ENCODE measurements at regions not wholly inside any gene's neighbourhood (a gene's known extent, or its start where the extent isn't known, plus 50 kb on each side); places are given as distances from the start of the nearest gene placed in this dataset.

DNA sequence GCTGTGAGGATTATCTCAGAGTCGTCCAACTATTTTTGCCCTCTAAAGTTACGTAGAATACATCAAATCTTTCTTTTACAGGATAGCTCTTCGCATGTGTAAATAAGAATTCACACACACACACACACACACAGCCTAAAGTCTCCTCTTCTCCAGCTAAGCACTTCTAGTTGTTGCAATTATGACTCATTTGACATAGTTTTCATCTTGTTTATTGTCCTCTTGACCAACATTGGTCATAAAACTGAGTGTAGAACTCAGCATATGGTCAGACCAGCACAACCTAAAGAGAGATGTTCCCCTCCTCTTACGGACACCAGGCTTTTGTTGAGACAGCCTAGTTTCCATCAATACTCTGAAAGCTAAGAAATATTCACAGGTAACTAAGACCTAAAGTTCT, 234.2 kb downstream of the BLID start:
- TF ChIP-seq EZH2 (IDR thresholded peaks at IDR 0.05; ENCODE audit: insufficient read depth, low read length) = no peak
- TF ChIP-seq, protein P1, sequence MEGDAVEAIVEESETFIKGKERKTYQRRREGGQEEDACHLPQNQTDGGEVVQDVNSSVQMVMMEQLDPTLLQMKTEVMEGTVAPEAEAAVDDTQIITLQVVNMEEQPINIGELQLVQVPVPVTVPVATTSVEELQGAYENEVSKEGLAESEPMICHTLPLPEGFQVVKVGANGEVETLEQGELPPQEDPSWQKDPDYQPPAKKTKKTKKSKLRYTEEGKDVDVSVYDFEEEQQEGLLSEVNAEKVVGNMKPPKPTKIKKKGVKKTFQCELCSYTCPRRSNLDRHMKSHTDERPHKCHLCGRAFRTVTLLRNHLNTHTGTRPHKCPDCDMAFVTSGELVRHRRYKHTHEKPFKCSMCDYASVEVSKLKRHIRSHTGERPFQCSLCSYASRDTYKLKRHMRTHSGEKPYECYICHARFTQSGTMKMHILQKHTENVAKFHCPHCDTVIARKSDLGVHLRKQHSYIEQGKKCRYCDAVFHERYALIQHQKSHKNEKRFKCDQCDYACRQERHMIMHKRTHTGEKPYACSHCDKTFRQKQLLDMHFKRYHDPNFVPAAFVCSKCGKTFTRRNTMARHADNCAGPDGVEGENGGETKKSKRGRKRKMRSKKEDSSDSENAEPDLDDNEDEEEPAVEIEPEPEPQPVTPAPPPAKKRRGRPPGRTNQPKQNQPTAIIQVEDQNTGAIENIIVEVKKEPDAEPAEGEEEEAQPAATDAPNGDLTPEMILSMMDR (IDR thresholded peaks at IDR 0.05; ENCODE audit: insufficient read depth, low read depth, low read length) = no peak
- no peaks in the 10 kb centered on the region for H3K9me3 Mint-ChIP-seq (ENCODE audit: unreplicated experiment)
- H3K4me3 Mint-ChIP-seq (ENCODE audit: unreplicated experiment) = no peak overlapping the region
- no peaks in the 10 kb centered on the region for H4K20me1 ChIP-seq (ENCODE audit: insufficient read depth, low read length)
- no peak overlapping the region for H3K4me3 ChIP-seq (ENCODE audit: insufficient read depth, low read depth, low read length)
- H2AFZ ChIP-seq (ENCODE audit: low read depth, low read length) = no peak overlapping the region
- no peaks in the 10 kb centered on the region for H3K4me1 ChIP-seq (ENCODE audit: insufficient read depth, low read length)
- no peak overlapping the region for H3K9ac ChIP-seq (ENCODE audit: low read length)
- H3K36me3 ChIP-seq (ENCODE audit: insufficient read depth, low read length) = no peaks in the 10 kb centered on the region
- no peak overlapping the region for H3K27ac Mint-ChIP-seq (ENCODE audit: unreplicated experiment)
- FAIRE-seq (peak; percentile 63), DNase-seq (ENCODE audit: low read depth) (peak; percentile 72)
- no peak overlapping the region for H3K27ac ChIP-seq (ENCODE audit: low read depth, low read length)
- H3K79me2 ChIP-seq (ENCODE audit: insufficient read depth, low read length) = no peaks in the 10 kb centered on the region
- H3K27me3 Mint-ChIP-seq (ENCODE audit: low read depth, unreplicated experiment) = peaks cover 4% of the 10 kb centered on the region
- no peaks in the 10 kb centered on the region for H3K4me1 Mint-ChIP-seq (ENCODE audit: low read depth, unreplicated experiment)
- H3K36me3 Mint-ChIP-seq (ENCODE audit: low read depth, unreplicated experiment) = no peaks in the 10 kb centered on the region
- no peaks in the 10 kb centered on the region for H3K27me3 ChIP-seq (ENCODE audit: insufficient read depth, low read length)
- H3K9me3 ChIP-seq (ENCODE audit: insufficient read depth, low read depth, low read length) = no peaks in the 10 kb centered on the region
- H3K4me2 ChIP-seq (ENCODE audit: low read length) = no peak overlapping the region

DNA sequence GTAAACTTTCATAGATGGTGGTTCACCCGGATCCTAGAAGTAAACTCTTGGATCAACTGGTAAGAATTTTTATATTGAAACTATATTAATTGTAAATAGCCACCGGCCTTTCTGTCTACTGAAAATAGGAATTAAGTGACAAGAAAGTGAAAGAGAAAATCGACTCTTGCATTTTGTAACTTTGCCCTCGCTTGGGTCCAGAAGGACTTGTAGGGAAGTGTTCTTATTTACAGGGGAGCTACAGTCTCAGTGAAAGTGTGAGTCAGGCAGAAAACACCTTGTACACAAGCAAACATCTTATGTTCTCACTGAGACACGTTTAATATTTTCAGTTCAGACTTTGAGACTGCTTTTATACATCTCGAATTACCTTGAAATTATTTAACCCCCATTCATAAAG, 238.9 kb downstream of the BLID start:
- TF ChIP-seq, protein P1 (IDR thresholded peaks at IDR 0.05; ENCODE audit: insufficient read depth, low read depth, low read length) = no peak
- TF ChIP-seq EZH2 (IDR thresholded peaks at IDR 0.05; ENCODE audit: insufficient read depth, low read length) = no peak
- Histone ChIP-seq H3K9ac (ENCODE audit: low read length) (no peak overlapping the region), H3K9me3 (ENCODE audit: insufficient read depth, low read depth, low read length) (no peaks in the 10 kb centered on the region), H3K4me2 (ENCODE audit: low read length) (no peak overlapping the region), H2AFZ (ENCODE audit: low read depth, low read length) (no peak overlapping the region), H3K79me2 (ENCODE audit: insufficient read depth, low read length) (no peaks in the 10 kb centered on the region), H3K4me1 (ENCODE audit: insufficient read depth, low read length) (no peaks in the 10 kb centered on the region), H4K20me1 (ENCODE audit: insufficient read depth, low read length) (no peaks in the 10 kb centered on the region), H3K27ac (ENCODE audit: low read depth, low read length) (no peak overlapping the region), H3K4me3 (ENCODE audit: insufficient read depth, low read depth, low read length) (no peak overlapping the region), H3K36me3 (ENCODE audit: insufficient read depth, low read length) (no peaks in the 10 kb centered on the region), H3K27me3 (ENCODE audit: insufficient read depth, low read length) (no peaks in the 10 kb centered on the region)
- no peak overlapping the region for H3K4me3 Mint-ChIP-seq (ENCODE audit: unreplicated experiment)
- DNase-seq (ENCODE audit: low read depth) (no peak), FAIRE-seq (no peak)
- H3K4me1 Mint-ChIP-seq (ENCODE audit: low read depth, unreplicated experiment) = no peaks in the 10 kb centered on the region
- H3K9me3 Mint-ChIP-seq (ENCODE audit: unreplicated experiment) = no peaks in the 10 kb centered on the region
- no peaks in the 10 kb centered on the region for H3K36me3 Mint-ChIP-seq (ENCODE audit: low read depth, unreplicated experiment)
- H3K27me3 Mint-ChIP-seq (ENCODE audit: low read depth, unreplicated experiment) = peaks cover 4% of the 10 kb centered on the region
- no peak overlapping the region for H3K27ac Mint-ChIP-seq (ENCODE audit: unreplicated experiment)

DNA sequence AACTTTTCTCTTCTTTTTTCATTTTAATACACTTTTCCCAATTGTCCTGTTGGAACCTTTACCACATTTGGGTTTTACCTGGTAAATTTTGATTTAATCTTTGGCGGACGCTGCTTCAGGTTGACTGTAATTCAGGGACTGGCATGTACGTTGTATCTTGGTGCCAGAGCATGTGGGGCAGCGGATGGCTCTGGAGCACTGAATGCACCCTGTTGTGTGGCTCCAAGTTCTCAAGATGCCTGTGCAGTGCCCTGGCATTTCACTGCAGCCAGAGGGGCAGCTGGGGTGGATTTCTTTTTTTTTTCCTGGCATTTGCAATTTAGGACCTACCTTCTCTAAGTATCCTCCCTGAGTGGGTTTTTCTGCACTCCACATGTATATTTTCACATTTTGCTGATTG, 242.2 kb downstream of the BLID start:
- no peaks in the 10 kb centered on the region for H3K36me3 Mint-ChIP-seq (ENCODE audit: low read depth, unreplicated experiment)
- no peaks in the 10 kb centered on the region for H3K27me3 Mint-ChIP-seq (ENCODE audit: low read depth, unreplicated experiment)
- Histone ChIP-seq H3K9me3 (ENCODE audit: insufficient read depth, low read depth, low read length) (no peaks in the 10 kb centered on the region), H3K4me1 (ENCODE audit: insufficient read depth, low read length) (no peaks in the 10 kb centered on the region), H2AFZ (ENCODE audit: low read depth, low read length) (no peak overlapping the region), H3K4me3 (ENCODE audit: insufficient read depth, low read depth, low read length) (no peak overlapping the region), H3K27me3 (ENCODE audit: insufficient read depth, low read length) (no peaks in the 10 kb centered on the region), H4K20me1 (ENCODE audit: insufficient read depth, low read length) (no peaks in the 10 kb centered on the region), H3K4me2 (ENCODE audit: low read length) (no peak overlapping the region), H3K79me2 (ENCODE audit: insufficient read depth, low read length) (no peaks in the 10 kb centered on the region), H3K9ac (ENCODE audit: low read length) (no peak overlapping the region), H3K36me3 (ENCODE audit: insufficient read depth, low read length) (no peaks in the 10 kb centered on the region), H3K27ac (ENCODE audit: low read depth, low read length) (no peak overlapping the region)
- DNase-seq (ENCODE audit: low read depth) = no peak
- no peaks in the 10 kb centered on the region for H3K4me1 Mint-ChIP-seq (ENCODE audit: low read depth, unreplicated experiment)
- no peak overlapping the region for H3K27ac Mint-ChIP-seq (ENCODE audit: unreplicated experiment)
- peaks cover 2% of the 10 kb centered on the region for H3K9me3 Mint-ChIP-seq (ENCODE audit: unreplicated experiment)
- no peak for TF ChIP-seq EZH2 (IDR thresholded peaks at IDR 0.05; ENCODE audit: insufficient read depth, low read length)
- TF ChIP-seq, protein P1 (IDR thresholded peaks at IDR 0.05; ENCODE audit: insufficient read depth, low read depth, low read length) = no peak
- H3K4me3 Mint-ChIP-seq (ENCODE audit: unreplicated experiment) = no peak overlapping the region
- FAIRE-seq = no peak

Data from astrocyte (in vitro differentiated cells and primary cell).